ENCODE measurements at regions not wholly inside any gene's neighbourhood (a gene's known extent, or its start where the extent isn't known, plus 50 kb on each side); places are given as distances from the start of the nearest gene placed in this dataset.

DNA sequence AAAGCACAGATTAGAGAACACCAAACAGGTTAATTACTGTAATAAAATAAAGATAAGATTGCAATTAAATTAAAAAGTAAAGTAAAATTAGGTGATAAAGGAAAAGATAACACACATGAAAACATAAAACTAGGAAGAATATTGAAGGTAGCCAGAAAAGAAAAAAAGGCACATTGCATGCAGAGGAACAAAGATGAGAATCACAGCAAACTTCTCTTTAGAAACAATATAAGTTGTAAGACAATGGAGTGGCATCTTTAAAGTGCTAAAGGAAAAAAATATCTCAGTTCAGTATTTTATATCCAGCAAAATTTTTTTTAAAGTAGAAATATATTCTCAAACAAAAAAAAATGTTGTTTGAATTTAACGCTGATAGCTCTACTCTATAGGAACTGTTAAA, 366.0 kb downstream of the CPS1 start:
- Histone ChIP-seq H3K9ac (replicated peaks in 1 of 4; ENCODE audit: extremely low read depth in 1 of 4, low read depth in 3 of 4, low read length in 3 of 4) (no peak overlapping the region), H3K36me3 (ENCODE audit: control insufficient read depth in 2 of 4, insufficient read depth in 4 of 4, low read length in 3 of 4) (no peaks in the 10 kb centered on the region), H3K79me2 (ENCODE audit: control insufficient read depth in 1 of 2, insufficient read depth in 2 of 2, low read length in 2 of 2) (no peaks in the 10 kb centered on the region), H2BK15ac (ENCODE audit: low read length) (no peak overlapping the region), H3K9me3 (ENCODE audit: insufficient read depth in 2 of 2, low read depth in 1 of 2, low read length in 1 of 2) (no peaks in the 10 kb centered on the region), H3K4me1 (replicated peaks in 1 of 4; ENCODE audit: control insufficient read depth in 3 of 4, insufficient read depth in 4 of 4, low read length in 3 of 4) (no peaks in the 10 kb centered on the region), H3K56ac (replicated peaks; ENCODE audit: insufficient read length, low read depth, low read length) (no peak overlapping the region), H2AK5ac (ENCODE audit: low read depth, low read length) (no peak overlapping the region), H4K5ac (ENCODE audit: insufficient read length, low read depth, low read length) (no peak overlapping the region), H4K20me1 (replicated peaks in 1 of 2; ENCODE audit: control insufficient read depth in 1 of 2, insufficient read depth in 2 of 2, low read length in 2 of 2) (no peaks in the 10 kb centered on the region), H3K4me2 (ENCODE audit: insufficient read depth in 1 of 2, low read depth in 2 of 2, low read length in 2 of 2) (no peak overlapping the region), H2BK120ac (replicated peaks; ENCODE audit: low read depth, low read length) (no peak overlapping the region), H3K79me1 (ENCODE audit: low read depth, low read length) (no peaks in the 10 kb centered on the region), H2BK12ac (ENCODE audit: low read depth, low read length) (no peak overlapping the region), H3K23me2 (ENCODE audit: low read depth, low read length) (no peaks in the 10 kb centered on the region), H3K4ac (replicated peaks; ENCODE audit: insufficient read length, low read depth, low read length) (no peak overlapping the region), H3K4me3 (ENCODE audit: extremely low read depth in 1 of 4, insufficient read depth in 2 of 4, low read depth in 3 of 4, low read length in 4 of 4) (no peak overlapping the region), H2BK20ac (ENCODE audit: low read length) (no peak overlapping the region), H3K27me3 (replicated peaks in 1 of 4; ENCODE audit: control insufficient read depth in 3 of 4, extremely low read depth in 1 of 4, insufficient read depth in 3 of 4, low read length in 3 of 4) (no peaks in the 10 kb centered on the region), H3K23ac (ENCODE audit: insufficient read length) (no peak overlapping the region), H4K8ac (ENCODE audit: extremely low read depth, insufficient read depth, low read length) (no peak overlapping the region), H2AFZ (ENCODE audit: low read length) (no peak overlapping the region), H4K91ac (replicated peaks; ENCODE audit: insufficient read length, low read length) (no peak overlapping the region), H3K18ac (ENCODE audit: extremely low read depth, low read length) (no peak overlapping the region), H3K14ac (ENCODE audit: insufficient read length) (no peak overlapping the region), H3K27ac (ENCODE audit: low read depth, low read length) (no peak overlapping the region), H2BK5ac (ENCODE audit: low read depth, low read length) (no peak overlapping the region)
- 100% methylated on average over 1 of the region's 1 CpG; no CpG with 5 or more reads in 1 of the 2 experiments for WGBS, 2 experiments (ENCODE audit: extremely low coverage in 1 of 2, insufficient coverage in 1 of 2, insufficient read length in 1 of 2, insufficient replicate concordance in 2 of 2, low coverage in 1 of 2, low lambda C conversion rate in 2 of 2, missing lambda C conversion rate in 1 of 2)
- ChIA-PET CTCF (ENCODE audit: partially characterized antibody) (no interaction called here), POLR2A (ENCODE audit: partially characterized antibody) (no interaction called here)
- FAIRE-seq: no peak
- no peak for DNase-seq (ENCODE audit: low read depth in 1 of 2, low spot score in 2 of 2)
- TF ChIP-seq SIRT6 (IDR thresholded peaks at IDR 0.05; ENCODE audit: low read length) (no peak), RAD21 (IDR thresholded peaks at IDR 0.05 in 1 of 2, conservative IDR thresholded peaks at IDR 0.05 in 1 of 2; ENCODE audit: low read depth in 2 of 2, low read length in 2 of 2) (no peak), TCF12 (IDR thresholded peaks at IDR 0.05; ENCODE audit: low read depth, low read length) (no peak), MAFK (IDR thresholded peaks at IDR 0.05; ENCODE audit: low read depth, low read length) (no peak)
